SK-N-SH (cell line): ENCODE measurements at regions not wholly inside any gene's neighbourhood (a gene's known extent, or its start where the extent isn't known, plus 50 kb on each side); places are given as distances from the start of the nearest gene placed in this dataset.

Source experiments
- CTCF ChIA-PET: fragments of 300-600, 350-600 bp; formaldehyde crosslinking; extraction: SDS; loops from one replicate; lab custom pipeline; 2021; lab: Yijun Ruan, JAX
- POLR2A ChIA-PET: fragments of 350-600 bp; sonication (Branson Sonifier 250); formaldehyde crosslinking; extraction: SDS; loops from one replicate; lab custom pipeline; 2020; ENCODE audit warnings: antibody characterized with exemption, inconsistent platforms; lab: Yijun Ruan, JAX
- DNase-seq: peaks from one replicate; pipeline ENCODE4 v3.0.0; 2012
- H2AFZ ChIP-seq: fragments of 200-600 bp; sonication (generic); 2 replicates; pipeline ENCODE4 v1.8.1; 2016; ENCODE audit warnings: antibody characterized with exemption, mild to moderate bottlenecking, low read depth
- H3F3A ChIP-seq: fragments of 200-600 bp; sonication (generic); replicated peaks from 2 replicates; pipeline ENCODE3; 2016; ENCODE audit warnings: antibody characterized with exemption, mild to moderate bottlenecking; ENCODE audit not compliant: insufficient read depth
- H3K27ac ChIP-seq, 2 experiments: fragments of 200-500 bp in 1 of 2; fragments of 200-600 bp in 1 of 2; sonication (Bioruptor generic) in 1 of 2; sonication (generic), shearing (Covaris generic) in 1 of 2; 2 replicates each; pipeline versions ENCODE4 v1.5.1 to v1.6.1; 2014 to 2016; ENCODE audit warnings: low read depth in 2 of 2, inconsistent platforms in 1 of 2, low read length in 1 of 2, mild to moderate bottlenecking in 1 of 2, mixed read lengths in 1 of 2
- H3K27me3 ChIP-seq: fragments of 200-600 bp; sonication (generic), shearing (Covaris generic); 2 replicates; pipeline ENCODE4 v1.6.1; 2016; ENCODE audit warnings: mixed run types; ENCODE audit not compliant: insufficient read depth
- H3K36me3 ChIP-seq, 2 experiments: fragments of 200-500 bp in 1 of 2; fragments of 200-600 bp in 1 of 2; sonication (Bioruptor generic) in 1 of 2; sonication (generic) in 1 of 2; replicated peaks in 1 of 2; 2 replicates each; pipeline versions ENCODE3 to v1.5.1; 2014 to 2016; ENCODE audit warnings: low read length in 1 of 2, mild to moderate bottlenecking in 1 of 2; ENCODE audit not compliant: insufficient read depth in 2 of 2, control insufficient read depth in 1 of 2
- H3K4me1 ChIP-seq, 2 experiments: fragments of 200-500 bp in 1 of 2; fragments of 200-600 bp in 1 of 2; sonication (Bioruptor generic) in 1 of 2; sonication (generic), shearing (Covaris generic) in 1 of 2; 2 replicates each; pipeline versions ENCODE4 v1.5.1 to v1.6.1; 2014 to 2016; ENCODE audit warnings: low read depth in 1 of 2, low read length in 1 of 2, mixed run types in 1 of 2; ENCODE audit not compliant: insufficient read depth in 2 of 2, control insufficient read depth in 1 of 2
- H3K4me2 ChIP-seq: fragments of 200-600 bp; sonication (generic), shearing (Covaris generic); 2 replicates; pipeline ENCODE4 v1.6.1; 2017; ENCODE audit warnings: mixed run types
- H3K4me3 ChIP-seq, 2 experiments: fragments of 200-500 bp in 1 of 2; fragments of 200-600 bp in 1 of 2; sonication (Bioruptor generic) in 1 of 2; sonication (generic), shearing (Covaris generic) in 1 of 2; 2 replicates each; pipeline versions ENCODE4 v1.5.1 to v1.8.1; 2014 to 2016; ENCODE audit warnings: low read depth in 2 of 2, inconsistent platforms in 1 of 2, low read length in 1 of 2, mild to moderate bottlenecking in 1 of 2, mixed read lengths in 1 of 2, moderate library complexity in 1 of 2
- H3K79me2 ChIP-seq: fragments of 200-600 bp; sonication (generic); 2 replicates; pipeline ENCODE4 v1.8.1; 2017; ENCODE audit warnings: mild to moderate bottlenecking; ENCODE audit not compliant: insufficient read depth
- H3K9ac ChIP-seq: fragments of 200-600 bp; sonication (generic); 2 replicates; pipeline ENCODE4 v1.6.1; 2017; ENCODE audit warnings: mixed run types
- H3K9me2 ChIP-seq: fragments of 200-600 bp; sonication (generic); 2 replicates; pipeline ENCODE4 v1.6.1; 2017; ENCODE audit warnings: mixed run types
- H3K9me3 ChIP-seq: fragments of 200-600 bp; sonication (generic); 2 replicates; pipeline ENCODE4 v1.6.1; 2017; ENCODE audit warnings: mixed run types, mild to moderate bottlenecking, moderate library complexity
- H4K20me1 ChIP-seq: fragments of 200-600 bp; sonication (generic); 2 replicates; pipeline ENCODE4 v1.6.1; 2017; ENCODE audit warnings: mild to moderate bottlenecking, mixed run types; ENCODE audit not compliant: insufficient read depth
- CHD2 ChIP-seq: fragments of 150-350 bp; IDR thresholded peaks from 2 replicates; pipeline ENCODE4 v1.6.1; 2018; ENCODE audit warnings: low read length; ENCODE audit not compliant: partially characterized antibody
- EP300 ChIP-seq, 2 experiments: IDR thresholded peaks; 2 replicates each; pipeline versions ENCODE4 v1.4.0 to v1.6.1; 2012; ENCODE audit warnings: borderline replicate concordance in 1 of 2, low read depth in 1 of 2, low read length in 1 of 2
- EZH2phosphoT487 ChIP-seq: fragments of 200-600 bp; sonication (generic); IDR thresholded peaks from 2 replicates; pipeline ENCODE4 v1.6.1; 2017; ENCODE audit warnings: low read depth, mixed run types, mild to moderate bottlenecking, antibody characterized with exemption, moderate library complexity, borderline replicate concordance
- FOXJ3 ChIP-seq: sonication (generic); formaldehyde crosslinking; IDR thresholded peaks from 2 replicates; pipeline ENCODE4 v1.5.1; 2020; ENCODE audit warnings: mild to moderate bottlenecking, missing genetic modification reagents
- FOXM1 ChIP-seq: IDR thresholded peaks from 2 replicates; pipeline ENCODE4 v1.4.0; 2012; ENCODE audit warnings: low read depth, mild to moderate bottlenecking
- IRF3 ChIP-seq: fragments of 150-350 bp; IDR thresholded peaks from 2 replicates; pipeline ENCODE4 v1.6.1; 2016; ENCODE audit warnings: mild to moderate bottlenecking, low read depth, low read length
- JUND ChIP-seq: IDR thresholded peaks from 2 replicates; pipeline ENCODE4 v1.4.0; 2012
- MAX ChIP-seq: IDR thresholded peaks from 2 replicates; pipeline ENCODE4 v1.4.0; 2012; ENCODE audit warnings: low read depth
- NFIC ChIP-seq: IDR thresholded peaks from 2 replicates; pipeline ENCODE4 v1.4.0; 2012; ENCODE audit warnings: borderline replicate concordance
- NRF1 ChIP-seq: IDR thresholded peaks from 2 replicates; pipeline ENCODE4 v1.6.1; 2012; ENCODE audit warnings: low read depth, mild to moderate bottlenecking, low read length
- PBX3 ChIP-seq: IDR thresholded peaks from 2 replicates; pipeline ENCODE4; 2012
- POLR2AphosphoS5 ChIP-seq: IDR thresholded peaks from 2 replicates; pipeline ENCODE4 v1.6.1; 2012; ENCODE audit warnings: low read depth, low read length
- RCOR1 ChIP-seq: fragments of 150-350 bp; IDR thresholded peaks from 2 replicates; pipeline ENCODE4 v1.6.1; 2017; ENCODE audit warnings: antibody characterized with exemption, low read length
- REST ChIP-seq: IDR thresholded peaks from 2 replicates; pipeline ENCODE4 v1.6.1; 2012; ENCODE audit warnings: mild to moderate bottlenecking, low read depth, low read length, moderate library complexity
- RFX5 ChIP-seq: IDR thresholded peaks from 2 replicates; pipeline ENCODE4 v1.6.1; 2012; ENCODE audit warnings: mild to moderate bottlenecking, improper control_type of control experiment, low read length
- SIN3A ChIP-seq: IDR thresholded peaks from 2 replicates; pipeline ENCODE4 v1.6.1; 2012; ENCODE audit warnings: low read depth, mild to moderate bottlenecking, low read length, moderate library complexity, borderline replicate concordance
- TCF12 ChIP-seq: IDR thresholded peaks from 2 replicates; pipeline ENCODE4 v1.4.0; 2012
- USF1 ChIP-seq: IDR thresholded peaks from 2 replicates; pipeline ENCODE4 v1.4.0; 2012; ENCODE audit warnings: low read depth, borderline replicate concordance
- YY1 ChIP-seq: IDR thresholded peaks from 2 replicates; pipeline ENCODE4 v1.4.0; 2012; ENCODE audit warnings: low read depth, mild to moderate bottlenecking
- ZBTB33 ChIP-seq: IDR thresholded peaks from 2 replicates; pipeline ENCODE4 v1.4.0; 2012; ENCODE audit warnings: low read depth, borderline replicate concordance
- WGBS: methylation state at CpG from one replicate; pipeline ENCODE4 v1.1.6; 2017; ENCODE audit warnings: low lambda C conversion rate; 5-methylcytosine and 5-hydroxymethylcytosine counted together

- no peak overlapping the region for H2AFZ ChIP-seq
- CTCF ChIA-PET: no interaction called here
- TF ChIP-seq IRF3 (no peak), ZBTB33 (no peak), CHD2 (no peak), FOXJ3 (no peak), JUND (no peak), NFIC (no peak), REST (no peak), TCF12 (no peak), EP300 (IDR thresholded peaks at IDR 0.05; ENCODE audit: borderline replicate concordance in 1 of 2, low read depth in 1 of 2, low read length in 1 of 2) (no peak), SIN3A (no peak), RFX5 (no peak), FOXM1 (no peak), MAX (no peak), USF1 (no peak), YY1 (no peak), RCOR1 (no peak), EZH2phosphoT487 (no peak), NRF1 (no peak), POLR2AphosphoS5 (no peak), PBX3 (no peak)
- TF ChIP-seq, all 33 proteins: peak for 0
- no peaks in the 10 kb centered on the region for H3K9me3 ChIP-seq
- no peak overlapping the region for H3K4me3 ChIP-seq
- no peaks in the 10 kb centered on the region for H3F3A ChIP-seq
- H3K27me3 ChIP-seq: no peaks in the 10 kb centered on the region
- no peak for DNase-seq
- H3K4me2 ChIP-seq: no peak overlapping the region
- H4K20me1 ChIP-seq: no peaks in the 10 kb centered on the region
- H3K9ac ChIP-seq: no peak overlapping the region
- no peaks in the 10 kb centered on the region; a peak in 1 of 4 replicates for H3K4me1 ChIP-seq
- POLR2A ChIA-PET: no interaction called here
- H3K27ac ChIP-seq: no peak overlapping the region
- no peaks in the 10 kb centered on the region for H3K36me3 ChIP-seq
- WGBS: 83% methylated on average over 7 of the region's 7 CpGs
- no peaks in the 10 kb centered on the region for H3K9me2 ChIP-seq
- H3K79me2 ChIP-seq: no peaks in the 10 kb centered on the region
Observed at GRCh38 chr10:31611161-31611560, 292.1 kb downstream of the ZEB1 start.
